Esophagus mucosa (tissue), 1 donor: ENCODE measurements at regions not wholly inside any gene's neighbourhood (a gene's known extent, or its start where the extent isn't known, plus 50 kb on each side); places are given as distances from the start of the nearest gene placed in this dataset.

Experiments
- ATAC-seq: fragments of 200-7000 bp; cut with Tn5 transposase; one replicate; pipeline ENCODE4 v1.9.1; 2020
- donor health status: DM: yes; HTN: yes; CAD: no.

DNA sequence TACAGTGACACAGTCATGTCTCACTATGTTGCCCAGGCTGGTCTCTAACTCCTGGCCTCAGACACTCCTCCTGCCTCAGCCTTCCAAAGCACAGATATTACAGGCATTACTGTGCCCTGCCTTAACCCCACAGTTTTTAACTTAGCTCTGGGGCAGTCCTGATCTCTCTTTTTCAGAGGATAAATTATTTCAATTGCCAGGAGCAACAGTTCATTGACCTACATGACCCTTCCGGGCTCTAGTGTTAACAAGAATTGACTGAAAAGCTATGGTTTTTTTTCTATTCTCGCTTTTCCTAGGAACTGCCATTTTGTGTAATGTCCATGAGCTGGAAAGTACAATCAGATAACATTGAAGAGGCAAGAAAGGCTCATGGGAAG is 92.8 kb downstream of the HNRNPLL start:
- no peak for ATAC-seq

DNA sequence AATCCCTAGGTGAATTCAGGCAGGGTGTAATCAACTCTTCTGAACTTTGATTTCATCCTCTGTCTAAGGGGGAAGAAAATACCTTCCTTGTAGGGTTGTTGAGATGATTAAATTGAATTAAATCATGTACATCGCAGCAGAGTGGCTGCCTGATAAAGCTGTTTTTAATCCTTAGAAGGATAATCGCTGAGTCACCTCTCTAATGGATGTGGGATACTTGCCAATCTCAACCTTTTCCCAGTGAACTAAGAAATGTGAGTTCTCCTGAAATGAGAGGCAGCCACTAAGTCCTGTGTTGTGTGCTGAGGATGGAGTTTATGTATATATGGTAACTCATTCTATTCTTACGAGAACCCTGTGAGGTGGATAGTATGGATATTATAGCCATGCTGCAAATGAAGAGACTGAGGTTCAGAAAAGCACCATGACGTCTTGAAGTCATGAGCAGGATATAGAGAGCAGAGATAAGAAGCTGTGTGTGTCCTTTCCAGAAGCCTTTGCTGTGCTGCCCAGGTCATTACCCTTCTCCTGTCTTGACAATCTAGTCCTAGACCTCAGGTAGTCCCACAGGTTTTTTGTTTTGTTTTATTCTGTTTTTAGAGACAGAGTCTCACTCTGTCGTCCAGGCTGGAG is 93.3 kb downstream of the HNRNPLL start:
- ATAC-seq = peak; percentile 54

DNA sequence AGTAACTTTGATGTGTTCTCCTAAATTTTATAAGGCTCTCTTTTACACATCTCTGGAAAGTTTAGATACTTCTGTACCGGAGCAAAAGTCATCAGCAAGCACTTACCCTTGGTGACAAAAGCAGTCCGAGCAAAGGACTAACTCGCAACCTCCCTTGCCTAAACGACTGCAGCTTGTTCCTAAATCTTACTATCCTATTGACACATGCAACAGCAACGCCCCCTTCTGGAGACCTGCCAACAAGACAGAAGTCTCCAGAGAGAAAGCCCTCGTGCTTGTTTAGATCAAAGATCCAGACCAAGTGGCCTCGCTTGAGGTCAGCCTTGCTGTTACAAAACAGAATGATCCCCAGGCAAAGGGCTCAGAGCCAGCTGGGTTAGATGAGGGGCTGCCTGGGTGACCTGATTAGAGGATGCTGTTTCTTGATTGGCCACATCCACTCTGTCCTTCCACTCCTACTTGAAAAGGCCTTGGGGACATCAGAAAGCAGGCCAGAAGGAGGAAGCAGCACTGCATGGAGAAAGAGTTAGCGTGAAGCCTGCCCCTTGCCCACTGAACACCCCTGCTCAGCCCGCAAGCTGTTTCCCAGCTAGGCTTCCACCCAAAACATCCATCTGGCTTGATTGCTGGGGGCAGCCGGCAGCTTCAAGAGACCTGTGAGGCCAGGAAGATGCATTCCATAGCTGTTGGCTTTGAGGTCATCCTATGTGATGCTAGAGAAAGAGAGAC is 94.3 kb downstream of the HNRNPLL start:
- ATAC-seq = peak; percentile 59

DNA sequence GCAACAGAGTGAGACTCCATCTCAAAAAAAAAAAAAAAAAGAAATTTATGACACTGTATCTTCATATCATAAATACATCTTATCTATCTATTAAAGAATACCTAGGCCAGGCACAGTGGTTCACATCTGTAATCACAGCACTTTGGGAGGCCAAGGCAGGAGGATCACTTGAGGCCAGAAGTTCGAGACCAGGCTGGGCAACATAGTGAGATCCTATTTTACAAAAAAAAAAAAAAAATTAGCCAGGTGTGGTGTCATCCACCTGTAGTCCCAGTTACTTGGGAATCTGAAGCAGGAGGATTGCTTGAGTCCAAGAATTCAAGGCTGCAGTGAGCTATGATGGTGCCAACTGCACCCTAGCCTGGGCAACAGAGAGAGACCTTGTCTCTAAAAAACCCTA is 95.0 kb downstream of the HNRNPLL start:
- no peak for ATAC-seq

DNA sequence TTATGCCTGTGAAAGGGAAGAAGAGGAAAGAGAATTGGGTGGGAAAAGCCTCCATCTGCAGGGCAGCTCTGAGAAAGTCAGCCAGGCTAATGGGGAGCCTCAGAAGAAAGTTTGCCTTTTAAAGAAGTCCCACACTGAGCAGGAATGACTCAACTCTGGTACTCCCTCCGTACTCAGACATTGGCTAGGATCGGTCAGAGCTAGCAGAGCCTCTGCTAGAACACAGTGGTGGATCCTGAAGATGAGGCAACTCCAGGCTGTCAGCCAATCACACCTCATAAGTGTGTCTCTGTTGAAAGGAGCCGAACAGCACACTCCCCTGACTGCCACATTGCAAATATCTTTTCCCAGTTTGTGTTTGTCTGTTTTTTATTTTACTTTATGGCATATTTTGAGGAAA is 96.9 kb downstream of the HNRNPLL start:
- peak; percentile 86 for ATAC-seq

DNA sequence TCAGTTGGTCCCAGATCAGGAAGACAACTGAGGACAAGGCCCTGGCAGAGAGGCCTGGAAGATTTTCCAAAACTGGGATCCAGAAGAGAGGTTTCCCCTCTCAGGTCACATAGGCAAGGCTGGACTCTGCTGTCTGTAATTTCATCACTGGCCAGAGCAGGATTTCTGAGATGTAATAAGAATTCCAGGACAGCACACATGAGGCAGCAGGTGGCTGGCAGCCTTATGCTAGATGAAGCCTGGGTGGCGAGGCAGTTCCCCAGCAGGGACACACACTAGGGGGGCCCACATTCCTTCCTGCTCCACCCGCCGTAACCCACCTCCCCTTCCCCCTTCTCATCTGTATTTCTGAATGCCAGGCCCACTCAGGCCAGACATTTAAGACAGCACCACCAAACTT is 98.6 kb downstream of the HNRNPLL start:
- no peak for ATAC-seq

DNA sequence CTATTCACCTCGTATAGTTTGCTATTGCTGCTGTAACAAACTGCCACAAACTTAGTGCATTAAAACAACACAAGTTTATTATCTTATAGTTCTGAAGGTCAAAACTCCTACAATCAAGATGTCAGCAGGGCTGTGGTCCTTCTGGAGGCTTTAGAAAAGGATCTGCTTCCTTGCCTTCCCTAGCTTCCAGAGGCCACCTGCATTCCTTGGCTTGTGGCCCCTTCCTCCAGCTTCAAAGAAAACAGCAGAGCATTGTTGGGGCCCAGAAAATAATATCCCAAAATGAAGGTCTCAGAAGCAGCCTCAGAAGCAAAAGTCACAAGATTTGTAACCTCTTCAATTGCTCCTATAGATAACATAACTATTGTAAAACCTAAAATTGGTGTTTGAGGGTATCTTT is 100.6 kb downstream of the HNRNPLL start:
- no peak for ATAC-seq

DNA sequence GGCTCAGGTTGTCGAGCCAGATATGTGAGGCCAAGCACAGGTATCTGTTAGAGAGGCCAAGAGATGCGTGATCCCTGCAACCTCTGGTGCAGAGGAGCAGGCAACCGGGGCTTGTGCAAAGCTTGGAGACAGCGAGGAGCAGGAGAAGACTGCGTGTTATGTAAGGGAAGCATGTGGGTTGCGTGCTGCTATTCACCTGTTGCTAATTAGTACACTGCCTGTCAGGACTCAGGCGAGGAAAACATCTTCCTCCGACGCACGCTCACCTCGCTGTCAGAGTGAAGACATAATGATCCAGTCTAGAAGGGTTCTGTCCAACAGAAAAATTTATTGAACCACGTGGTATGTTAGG is 102.5 kb downstream of the HNRNPLL start:
- ATAC-seq = no peak

DNA sequence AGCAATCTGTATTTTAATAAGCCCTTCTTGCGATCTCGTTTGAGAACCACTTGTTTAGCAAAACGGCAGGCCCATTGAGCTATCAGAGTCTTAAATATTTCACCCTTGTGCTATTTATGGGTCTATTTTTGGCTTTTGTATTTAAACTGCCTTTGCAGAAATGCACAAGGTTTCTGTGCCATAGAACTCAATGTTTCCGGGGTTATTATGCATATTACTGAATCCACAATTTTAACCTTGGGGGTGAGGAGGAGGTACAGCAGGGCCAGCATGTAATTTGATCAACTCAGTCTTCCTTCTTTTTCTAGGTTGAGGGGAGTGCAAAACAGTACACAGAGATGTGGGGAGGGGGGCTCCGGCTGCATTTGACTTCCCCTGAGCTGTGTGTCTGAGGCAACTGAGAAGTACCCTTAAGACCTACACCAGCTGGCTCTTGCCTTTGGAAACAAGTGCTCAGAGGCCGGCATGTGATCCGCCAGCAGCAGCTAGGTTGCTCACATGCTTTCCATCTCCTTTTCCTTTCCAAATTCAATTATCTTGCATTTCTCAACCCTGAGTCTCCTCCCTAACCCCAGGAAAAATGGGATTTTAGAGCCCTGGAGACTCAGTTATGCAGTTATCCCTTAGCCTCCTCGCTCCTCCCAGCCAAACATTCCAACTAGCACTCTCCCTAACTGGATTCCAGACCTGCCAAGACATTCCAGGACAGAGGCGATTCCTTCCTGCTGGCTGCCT is 103.0 kb downstream of the HNRNPLL start:
- no peak for ATAC-seq

DNA sequence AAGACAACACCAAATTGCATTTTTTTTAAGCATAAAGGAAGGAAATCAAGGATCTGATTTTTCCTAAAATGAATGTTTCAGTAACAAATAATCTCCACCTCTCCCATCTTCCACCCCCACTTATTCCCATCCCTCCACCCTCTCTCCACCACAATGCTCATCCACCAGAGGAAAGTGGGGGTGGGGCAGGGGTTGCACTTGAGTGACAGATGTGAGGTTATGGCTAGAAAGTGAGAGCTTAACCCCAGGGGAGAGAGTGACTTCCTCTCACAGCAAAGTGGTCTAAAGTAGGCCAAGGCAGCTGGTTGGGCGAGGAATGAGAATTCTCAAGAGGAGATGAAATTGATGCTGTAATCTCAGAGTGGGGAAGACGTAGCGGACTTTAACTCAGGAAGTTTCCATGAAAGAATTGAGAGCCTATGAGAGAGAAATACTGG is 104.7 kb downstream of the HNRNPLL start:
- ATAC-seq = no peak

DNA sequence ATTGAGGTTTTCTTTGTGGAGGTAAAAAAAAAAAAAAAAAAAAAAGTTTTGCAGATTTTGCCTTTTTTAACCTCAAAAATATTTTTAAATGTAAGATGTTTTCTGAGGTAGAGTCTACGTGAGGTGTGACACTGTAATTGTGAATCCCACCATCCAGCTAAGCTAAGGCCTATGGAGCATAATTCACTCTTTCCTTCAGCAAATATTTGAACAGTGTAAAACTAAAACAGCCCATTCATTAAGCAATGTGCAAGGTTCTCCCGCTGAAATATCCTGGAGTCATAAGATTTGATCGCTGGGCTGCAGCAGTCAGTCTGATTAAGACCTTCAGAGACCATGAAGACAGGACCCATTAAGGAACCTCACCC is 105.1 kb downstream of the HNRNPLL start:
- ATAC-seq = no peak

DNA sequence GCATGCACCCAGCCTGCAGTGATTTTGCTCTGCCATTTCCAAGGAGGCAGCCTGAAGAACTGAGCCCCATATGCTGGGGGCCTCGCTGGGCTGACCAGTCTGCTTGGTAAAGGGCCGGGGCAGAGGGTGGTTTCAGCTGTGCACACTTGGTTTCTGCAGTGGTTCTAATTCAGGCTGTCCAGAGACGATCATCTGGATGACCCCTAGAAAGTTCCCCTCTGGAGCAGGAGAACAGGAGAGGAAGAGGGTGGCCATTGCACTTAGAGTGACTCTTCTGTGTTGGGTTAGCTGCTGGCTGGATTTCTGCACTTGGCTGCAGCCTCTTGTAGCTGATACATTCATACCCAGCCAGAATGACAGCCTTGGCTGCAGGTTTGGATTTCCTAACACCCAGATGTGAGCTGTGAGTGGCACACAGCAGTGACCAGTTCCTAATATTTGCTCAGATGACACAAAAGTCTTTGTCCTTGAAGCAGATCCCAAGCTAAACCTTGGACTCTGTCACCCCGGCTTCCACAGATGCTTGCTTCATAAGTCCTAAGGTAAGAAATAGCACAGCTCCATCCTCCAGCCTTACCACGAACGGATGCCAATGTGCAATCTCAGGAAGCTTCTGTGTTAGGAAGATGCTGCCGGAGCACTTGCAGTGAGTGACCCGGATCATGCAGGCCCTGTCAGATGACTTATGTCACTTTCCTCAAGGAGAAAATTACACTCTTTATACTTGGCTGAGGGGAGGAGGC is 105.6 kb downstream of the HNRNPLL start:
- ATAC-seq = no peak

DNA sequence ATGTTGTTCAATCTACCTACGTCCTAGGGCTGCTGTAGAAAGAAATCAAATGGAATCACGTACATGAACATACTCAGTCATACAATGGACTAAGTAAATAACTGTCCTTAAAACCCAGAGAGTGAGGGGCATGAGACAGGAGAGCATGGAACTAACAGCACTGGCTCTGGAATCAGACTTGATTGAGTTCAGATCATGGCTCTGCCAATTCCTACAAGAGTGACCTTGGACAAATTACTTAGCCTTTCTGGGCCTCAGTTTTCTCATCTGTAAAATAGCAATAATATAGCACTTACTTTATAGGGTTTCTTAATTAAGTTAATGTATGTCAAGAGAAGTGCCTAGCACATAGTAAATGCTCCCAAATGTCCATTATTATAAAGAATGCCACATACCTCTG is 106.8 kb downstream of the HNRNPLL start:
- ATAC-seq = no peak

DNA sequence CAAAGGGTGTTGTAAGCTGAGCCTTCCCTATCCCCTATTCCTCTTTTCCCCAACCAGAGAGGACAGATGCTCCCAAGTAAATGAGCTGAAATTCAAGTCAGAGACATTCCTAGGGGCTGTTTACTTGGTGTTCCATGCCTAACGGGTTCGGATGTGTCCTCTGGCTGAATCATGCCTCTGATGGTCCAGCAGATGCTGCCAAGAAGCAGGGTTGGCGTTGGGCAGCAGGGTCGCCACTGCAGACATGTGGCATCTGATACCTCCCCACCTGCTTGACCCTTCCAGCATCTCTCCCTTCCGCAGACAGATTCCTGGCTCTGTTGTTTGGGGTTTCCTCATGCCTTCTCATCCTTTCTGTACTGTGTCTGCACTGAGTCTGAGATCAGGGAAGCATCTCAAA is 108.3 kb downstream of the HNRNPLL start:
- ATAC-seq = no peak

DNA sequence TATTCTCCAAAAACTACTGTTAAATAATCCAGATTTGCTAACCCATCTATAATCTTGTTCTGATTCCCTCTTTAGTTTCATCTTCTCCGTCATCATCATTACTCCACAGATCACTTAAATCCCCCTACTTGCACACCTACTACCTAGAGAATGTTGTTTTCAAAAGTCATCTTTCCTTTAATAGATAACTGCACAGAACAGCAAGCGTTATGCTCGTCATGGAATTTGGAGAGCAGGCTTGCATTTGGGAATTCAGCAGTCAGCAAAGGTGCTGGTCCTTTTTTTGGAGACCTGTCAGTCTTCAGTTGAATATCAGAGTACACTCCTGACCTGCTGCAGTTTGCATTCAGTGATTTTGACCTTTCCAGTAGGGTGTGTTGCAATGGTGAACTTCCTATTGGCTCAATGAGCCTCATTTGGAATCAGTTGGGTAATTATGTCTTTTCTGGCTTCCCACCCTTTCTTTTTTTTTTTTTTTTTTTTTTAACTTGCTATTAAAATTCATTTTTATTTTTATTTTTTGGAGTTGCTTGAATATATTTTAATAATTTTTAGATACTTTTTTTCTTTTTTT is 110.6 kb downstream of the HNRNPLL start:
- ATAC-seq = no peak

DNA sequence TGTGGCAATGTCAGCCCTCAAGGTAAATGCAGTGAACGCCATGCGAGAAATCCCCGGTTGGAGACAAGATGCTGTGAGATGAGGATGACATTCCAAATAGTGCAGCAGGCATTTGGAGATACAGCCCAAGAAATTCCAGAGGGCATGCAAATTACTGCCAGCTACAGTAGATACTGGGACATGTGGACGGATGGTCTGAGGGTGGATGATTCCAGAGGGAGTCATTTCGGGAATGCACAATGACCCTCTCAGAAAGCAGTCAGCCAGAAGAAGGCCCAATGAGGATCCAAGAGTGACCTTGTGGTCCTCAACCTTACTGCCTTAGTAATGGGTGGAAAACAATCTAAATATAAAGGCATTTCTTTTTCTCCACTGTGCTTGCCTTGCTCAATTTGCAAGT is 111.3 kb downstream of the HNRNPLL start:
- ATAC-seq = no peak

DNA sequence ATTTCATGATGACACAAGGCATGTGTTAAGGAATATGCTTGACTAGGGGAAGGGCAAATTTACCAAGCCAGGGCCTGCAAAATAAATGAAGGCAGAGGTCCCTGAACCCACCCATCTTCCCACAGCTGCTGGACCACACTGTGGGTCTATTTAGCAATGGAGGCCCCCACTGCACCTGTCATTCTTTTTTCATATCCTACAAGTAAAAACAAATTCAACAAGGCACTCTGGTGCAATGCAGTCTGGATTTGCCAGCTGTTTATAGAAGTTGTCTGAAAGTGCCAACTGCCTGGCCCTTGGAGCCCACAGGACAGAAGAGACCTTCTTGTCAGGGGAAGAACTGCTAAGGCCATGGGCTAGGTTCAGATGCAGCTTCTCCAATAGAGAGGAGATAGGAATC is 112.8 kb upstream of the ATL2 start:
- ATAC-seq = no peak

DNA sequence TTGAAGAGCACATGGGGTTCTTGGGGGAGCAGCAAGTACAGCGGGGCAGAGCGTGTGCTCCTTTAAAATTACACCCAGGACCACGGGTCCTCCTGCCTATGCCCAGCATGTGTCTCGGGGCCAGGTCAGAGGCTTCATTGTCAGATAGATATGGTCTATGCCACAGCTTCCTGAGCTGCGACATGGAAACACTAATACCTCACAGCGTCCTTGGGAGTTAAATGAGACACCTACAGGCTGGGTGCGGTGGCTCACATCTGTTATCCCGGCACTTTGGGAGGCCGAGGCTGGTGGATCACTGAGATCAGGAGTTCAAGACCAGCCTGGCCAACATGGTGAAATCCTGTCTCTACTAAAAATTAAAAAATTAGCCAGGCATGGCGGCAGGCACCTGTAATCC is 110.8 kb upstream of the ATL2 start:
- ATAC-seq = no peak

DNA sequence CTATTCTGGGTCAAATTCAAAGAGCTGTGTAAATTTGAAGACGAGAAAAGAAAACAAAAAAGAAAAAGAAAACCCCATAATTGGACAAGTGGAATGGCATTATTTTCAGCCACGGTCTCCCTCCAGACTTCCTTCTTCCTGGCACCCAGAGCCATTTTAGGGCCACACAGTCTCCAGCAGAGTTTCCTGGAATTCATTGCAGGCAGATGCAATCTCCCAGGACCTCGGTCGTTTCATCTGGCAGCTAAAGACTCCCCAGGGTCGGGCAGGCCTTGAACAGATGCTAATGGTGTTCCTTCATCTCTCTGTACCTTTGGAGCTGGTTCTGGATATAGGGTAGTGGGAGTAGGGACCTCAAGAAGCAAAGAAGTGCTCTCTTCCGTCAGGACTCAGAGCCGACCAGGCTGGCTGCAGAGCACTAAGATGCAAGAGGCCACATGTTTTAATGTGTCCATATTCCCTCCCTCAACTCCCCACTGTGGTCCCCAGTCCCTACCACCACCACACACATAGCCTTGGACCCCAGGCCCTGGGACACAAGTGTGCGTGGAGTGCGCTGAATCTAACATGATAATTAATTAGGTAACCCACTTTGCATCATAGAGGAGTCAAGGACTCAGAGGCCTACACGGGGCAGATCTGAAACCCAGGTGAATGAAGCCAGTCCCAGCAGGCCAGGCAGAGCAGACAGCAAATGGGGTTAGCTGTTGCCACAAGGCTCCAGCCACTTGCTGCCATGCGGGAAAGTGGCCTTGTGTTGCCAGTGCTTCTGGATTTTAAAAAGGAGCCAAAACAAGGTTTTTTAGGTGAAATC is 109.3 kb upstream of the ATL2 start:
- ATAC-seq = no peak

DNA sequence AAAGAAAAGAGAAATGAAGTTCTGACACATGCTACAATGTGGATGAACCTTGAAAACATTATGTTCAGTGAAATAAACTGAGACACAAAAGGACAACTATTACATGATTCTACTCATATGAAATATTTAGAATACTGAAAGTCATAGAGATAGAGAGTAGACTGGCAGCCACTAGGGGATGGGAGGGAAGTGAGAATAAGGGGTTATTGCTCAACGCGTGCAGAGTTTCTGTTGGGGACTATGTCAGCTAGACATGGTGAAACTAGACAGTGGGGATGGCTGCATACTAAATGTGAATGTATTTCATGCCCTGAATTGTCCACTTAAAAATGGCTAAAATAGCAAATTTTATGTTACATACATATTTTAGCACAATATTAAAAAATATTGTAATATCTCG is 108.7 kb upstream of the ATL2 start:
- no peak for ATAC-seq

DNA sequence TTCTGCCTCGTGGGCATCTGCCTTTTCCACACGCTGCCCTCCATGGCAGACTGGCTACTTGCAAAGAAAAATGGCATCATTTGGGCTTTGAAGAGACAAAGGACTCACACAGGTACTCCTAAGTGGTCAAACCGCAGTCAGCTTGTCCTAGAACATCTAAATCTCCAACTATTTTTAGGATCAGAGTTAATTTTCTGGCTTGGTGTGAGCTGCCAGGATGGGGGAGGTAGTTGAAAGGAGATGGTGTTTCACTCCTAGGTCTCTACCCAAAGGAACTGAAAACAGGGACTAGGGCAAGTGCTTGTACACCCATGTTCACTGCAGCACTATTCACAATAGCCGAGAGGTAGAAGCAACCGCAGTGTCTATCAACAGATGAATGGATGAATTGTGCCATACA is 107.9 kb upstream of the ATL2 start:
- ATAC-seq = no peak
